Endodermal cell (in vitro differentiated cells): ENCODE measurements at regions not wholly inside any gene's neighbourhood (a gene's known extent, or its start where the extent isn't known, plus 50 kb on each side); places are given as distances from the start of the nearest gene placed in this dataset.

Experiments used
- DNase-seq: peaks from one replicate; pipeline ENCODE4 v3.0.0-alpha.2; 2017
- H3K27ac ChIP-seq: 2 replicates; pipeline ENCODE4 v1.5.1; 2013; ENCODE audit warnings: mild to moderate bottlenecking, low read depth, low read length, moderate library complexity
- H3K27me3 ChIP-seq: 2 replicates; pipeline ENCODE4 v1.6.1; 2013; ENCODE audit warnings: mild to moderate bottlenecking, low read length, moderate library complexity; ENCODE audit not compliant: insufficient read depth, control insufficient read depth, poor library complexity, severe bottlenecking
- H3K36me3 ChIP-seq: 2 replicates; pipeline ENCODE4 v1.7.0; 2013; ENCODE audit warnings: mild to moderate bottlenecking, low read length, moderate library complexity; ENCODE audit not compliant: control insufficient read depth, insufficient read depth
- H3K4me1 ChIP-seq: one replicate; pipeline ENCODE4 v1.7.0; 2013; ENCODE audit warnings: low read length; ENCODE audit not compliant: control insufficient read depth, insufficient read depth
- H3K4me3 ChIP-seq: 2 replicates; pipeline ENCODE4 v1.5.1; 2013; ENCODE audit warnings: mild to moderate bottlenecking, low read length, moderate library complexity
- H3K9ac ChIP-seq: 2 replicates; pipeline ENCODE4 v1.6.1; 2013; ENCODE audit warnings: mild to moderate bottlenecking, low read length, moderate library complexity; ENCODE audit not compliant: poor library complexity, severe bottlenecking; ENCODE audit errors: extremely low read depth
- H3K9me3 ChIP-seq: 2 replicates; pipeline ENCODE4 v1.6.1; 2013; ENCODE audit warnings: mild to moderate bottlenecking, low read length, moderate library complexity; ENCODE audit not compliant: control insufficient read depth
- H3K27ac Mint-ChIP-seq: 2 replicates; pipeline ENCODE4 v1.8.0; 2020; ENCODE audit warnings: mixed read lengths
- H3K27me3 Mint-ChIP-seq: 2 replicates; pipeline ENCODE4 v1.8.0; 2021; ENCODE audit warnings: mild to moderate bottlenecking, mixed read lengths; ENCODE audit not compliant: insufficient read depth
- H3K36me3 Mint-ChIP-seq: 2 replicates; pipeline ENCODE4 v1.8.0; 2020; ENCODE audit warnings: low read depth, mixed read lengths
- H3K4me1 Mint-ChIP-seq: 2 replicates; pipeline ENCODE4 v1.8.0; 2020; ENCODE audit warnings: mixed read lengths
- H3K4me3 Mint-ChIP-seq: 2 replicates; pipeline ENCODE4 v1.8.0; 2020; ENCODE audit warnings: mild to moderate bottlenecking, moderate library complexity, mixed read lengths
- H3K9me3 Mint-ChIP-seq: 2 replicates; pipeline ENCODE4 v1.8.0; 2020; ENCODE audit warnings: mild to moderate bottlenecking, mixed read lengths
- CTCF ChIP-seq: fragments of 200-600 bp; sonication (generic); conservative IDR thresholded peaks from 2 replicates; pipeline ENCODE4 v1.5.0; 2021; ENCODE audit warnings: antibody characterized with exemption, mild to moderate bottlenecking
- WGBS, 2 experiments: methylation state at CpG; one replicate each; pipeline versions ENCODE4 v1.1.5 to v1.1.7; 2013; ENCODE audit warnings: missing lambda C conversion rate in 2 of 2, mixed read lengths in 1 of 2; ENCODE audit not compliant: insufficient coverage in 1 of 2, insufficient read length in 1 of 2; 5-methylcytosine and 5-hydroxymethylcytosine counted together

- 83 to 90% methylated on average over 2 to 5 of the region's 5 CpGs for WGBS, 2 experiments
These were observed 148.0 kb upstream of the PWP1 start for GRCh38 chr12:107537464-107538119.

DNA sequence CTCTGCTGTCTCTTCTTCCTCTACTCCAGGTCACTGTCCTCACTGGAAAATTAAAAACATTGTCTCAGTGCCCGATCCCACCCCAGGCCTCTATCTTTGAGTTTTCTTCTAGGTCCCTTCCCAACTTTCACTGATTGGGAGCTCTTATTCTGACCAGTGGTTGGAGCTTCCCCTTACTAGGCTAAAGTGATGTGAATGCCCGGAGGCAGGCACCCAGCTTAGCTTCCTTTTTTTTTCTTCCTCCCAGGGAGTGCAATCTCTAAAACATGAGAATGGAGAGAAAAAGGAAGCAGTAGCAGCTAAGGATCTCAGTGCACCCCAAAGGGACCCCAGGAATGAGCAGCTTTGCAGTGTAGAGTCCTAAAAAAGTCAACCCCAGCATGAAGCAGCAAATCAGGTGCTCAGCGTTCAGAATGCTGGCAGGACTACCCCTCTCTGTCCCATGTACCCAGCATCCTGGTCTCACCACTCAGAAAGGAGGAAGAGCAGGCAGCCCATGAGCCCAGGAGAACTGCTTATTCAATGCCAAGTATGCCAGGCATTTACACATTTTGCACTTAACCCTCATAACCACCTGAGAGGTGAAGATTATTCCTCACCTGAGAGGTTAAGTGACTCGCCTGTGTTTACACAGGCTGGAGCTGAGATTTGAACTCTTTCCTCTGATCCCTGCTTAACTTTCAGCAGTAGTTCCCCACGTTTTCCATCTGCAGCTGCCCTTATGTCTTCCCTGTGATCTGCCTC lies 146.2 kb upstream of the PWP1 start:
- peaks cover 2% of the 10 kb centered on the region for H3K4me1 ChIP-seq
- peaks cover 3% of the 10 kb centered on the region for H3K9me3 Mint-ChIP-seq
- no peak overlapping the region for H3K27ac Mint-ChIP-seq
- H3K4me3 ChIP-seq = no peak overlapping the region
- peak; percentile 28 for DNase-seq
- no peaks in the 10 kb centered on the region for H3K36me3 ChIP-seq
- WGBS, 2 experiments = 85 to 96% methylated on average over 4 to 5 of the region's 5 CpGs
- no peak overlapping the region for H3K9ac ChIP-seq
- H3K27me3 ChIP-seq = no peaks in the 10 kb centered on the region
- H3K27me3 Mint-ChIP-seq = peaks cover 6% of the 10 kb centered on the region
- no peak overlapping the region for H3K4me3 Mint-ChIP-seq
- no peak for TF ChIP-seq CTCF
- no peak overlapping the region for H3K27ac ChIP-seq
- H3K9me3 ChIP-seq = no peaks in the 10 kb centered on the region
- H3K4me1 Mint-ChIP-seq = peaks cover 3% of the 10 kb centered on the region
- no peaks in the 10 kb centered on the region for H3K36me3 Mint-ChIP-seq

More at GRCh38 chr12:107537464-107538119, 148.0 kb upstream of the PWP1 start:
- no peak for TF ChIP-seq CTCF
- Histone ChIP-seq H3K9ac (no peak overlapping the region), H3K27me3 (no peaks in the 10 kb centered on the region), H3K4me1 (peaks cover 2% of the 10 kb centered on the region), H3K27ac (no peak overlapping the region), H3K36me3 (no peaks in the 10 kb centered on the region), H3K4me3 (no peak overlapping the region), H3K9me3 (no peaks in the 10 kb centered on the region)
- Mint-ChIP-seq H3K27me3 (peaks cover 3% of the 10 kb centered on the region), H3K36me3 (no peaks in the 10 kb centered on the region), H3K4me1 (peaks cover 3% of the 10 kb centered on the region), H3K9me3 (peaks cover 5% of the 10 kb centered on the region), H3K4me3 (no peak overlapping the region), H3K27ac (no peak overlapping the region)
- peak; percentile 48 for DNase-seq

DNA sequence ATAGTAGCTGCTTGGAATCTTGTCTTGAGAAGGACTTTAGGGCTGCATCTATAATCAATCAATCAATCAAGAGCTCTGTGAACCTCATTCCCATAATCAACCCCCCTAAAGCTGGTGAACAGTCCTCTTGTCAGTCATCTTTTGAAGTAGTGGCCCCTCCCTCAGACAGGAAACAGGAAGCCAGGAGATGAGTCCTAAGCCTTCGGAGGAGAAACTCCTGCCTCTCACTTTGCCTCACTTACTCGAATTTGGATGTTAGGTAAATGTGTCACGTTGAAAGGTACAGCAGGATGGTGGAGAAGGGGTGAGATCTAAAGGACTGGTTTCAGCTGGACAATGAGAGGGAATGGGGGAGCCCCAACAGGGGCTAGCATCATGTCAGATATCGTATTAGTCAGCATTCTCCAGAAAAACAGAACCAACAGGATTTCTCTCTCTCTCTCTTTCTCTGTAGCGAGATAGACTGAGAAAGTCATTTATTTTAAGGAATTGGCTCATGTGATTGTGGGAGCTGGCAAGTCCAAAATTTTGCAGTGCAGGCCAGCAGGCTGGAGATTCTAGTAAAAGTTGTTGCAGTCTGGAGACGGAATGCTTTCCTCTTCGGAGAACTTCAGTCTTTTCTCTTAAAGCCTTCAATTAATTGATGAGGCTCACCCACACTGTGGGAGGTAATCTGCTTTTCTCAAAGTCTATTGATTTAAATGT lies 144.4 kb upstream of the PWP1 start:
- Mint-ChIP-seq H3K4me3 (no peak overlapping the region), H3K27me3 (peaks cover 6% of the 10 kb centered on the region), H3K9me3 (no peaks in the 10 kb centered on the region), H3K4me1 (peaks cover 3% of the 10 kb centered on the region), H3K27ac (no peak overlapping the region), H3K36me3 (no peaks in the 10 kb centered on the region)
- 90 to 92% methylated on average over 2 to 7 of the region's 7 CpGs for WGBS, 2 experiments
- no peak overlapping the region for H3K9ac ChIP-seq
- H3K27ac ChIP-seq = no peak overlapping the region
- no peaks in the 10 kb centered on the region for H3K36me3 ChIP-seq
- no peaks in the 10 kb centered on the region for H3K27me3 ChIP-seq
- peaks cover 2% of the 10 kb centered on the region for H3K4me1 ChIP-seq
- no peaks in the 10 kb centered on the region for H3K9me3 ChIP-seq
- no peak for TF ChIP-seq CTCF
- peak; percentile 16 for DNase-seq
- no peak overlapping the region for H3K4me3 ChIP-seq
